GM12892 (cell line): ENCODE measurements at regions not wholly inside any gene's neighbourhood (a gene's known extent, or its start where the extent isn't known, plus 50 kb on each side); places are given as distances from the start of the nearest gene placed in this dataset.
"Not testable (repeated sequence)": the region's sequence is repeated elsewhere in the genome, so short reads cannot be mapped to it uniquely, and the experiment has no call there.

ENCODE experiments used
- POLR2A ChIP-seq: IDR thresholded peaks from 2 replicates; pipeline ENCODE4 v1.6.1; 2011; ENCODE audit warnings: low read depth, low read length, control low read depth
- POLR2AphosphoS5 ChIP-seq: IDR thresholded peaks from 2 replicates; pipeline ENCODE4 v1.6.1; 2011; ENCODE audit warnings: low read depth, low read length, control low read depth
- TAF1 ChIP-seq: IDR thresholded peaks from 2 replicates; pipeline ENCODE4 v1.6.1; 2011; ENCODE audit warnings: low read depth, mild to moderate bottlenecking, control low read depth, low read length, borderline replicate concordance

GRCh38 chr1:221971035-221971434 lies 229.1 kb upstream of the DUSP10 start:
- TF ChIP-seq POLR2AphosphoS5, POLR2A, TAF1: not testable (repeated sequence)
